ENCODE measurements at regions not wholly inside any gene's neighbourhood (a gene's known extent, or its start where the extent isn't known, plus 50 kb on each side); places are given as distances from the start of the nearest gene placed in this dataset.
"Not testable (repeated sequence)": the region's sequence is repeated elsewhere in the genome, so short reads cannot be mapped to it uniquely, and the experiment has no call there.

DNA sequence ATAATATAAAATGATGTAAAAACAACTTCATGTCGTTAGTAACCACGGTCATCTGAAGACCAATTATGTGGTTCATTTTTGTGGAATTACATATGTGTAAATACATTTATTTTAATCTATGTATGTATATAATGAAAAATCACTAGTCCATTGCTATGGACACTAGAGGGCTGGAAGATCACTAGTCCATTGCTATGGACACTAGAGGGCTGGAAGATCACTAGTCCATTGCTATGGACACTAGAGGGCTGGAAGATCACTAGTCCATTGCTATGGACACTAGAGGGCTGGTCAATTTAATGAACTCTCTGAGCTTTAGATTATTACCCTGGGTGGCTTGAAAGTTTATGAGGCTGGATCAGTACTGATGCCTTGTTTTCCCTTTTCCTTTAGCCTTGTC, 474.5 kb downstream of the CD109 start:
- not testable (repeated sequence) for H2AFZ ChIP-seq (ENCODE audit: low read length); H3K27me3 ChIP-seq (ENCODE audit: insufficient read depth, low read length); H4K20me1 ChIP-seq (ENCODE audit: insufficient read depth, low read length); H3K4me1 ChIP-seq (ENCODE audit: insufficient read depth, low read length); H3K4me3 ChIP-seq (ENCODE audit: insufficient read depth, low read length); H3K4me2 ChIP-seq (ENCODE audit: insufficient read depth, low read length); H3K27ac ChIP-seq (ENCODE audit: low read depth, low read length); H3K79me2 ChIP-seq (ENCODE audit: insufficient read depth, low read length); H3K9me3 ChIP-seq (ENCODE audit: low read depth, low read length); H3K36me3 ChIP-seq (ENCODE audit: insufficient read depth, low read length)
- TF ChIP-seq, protein P1, sequence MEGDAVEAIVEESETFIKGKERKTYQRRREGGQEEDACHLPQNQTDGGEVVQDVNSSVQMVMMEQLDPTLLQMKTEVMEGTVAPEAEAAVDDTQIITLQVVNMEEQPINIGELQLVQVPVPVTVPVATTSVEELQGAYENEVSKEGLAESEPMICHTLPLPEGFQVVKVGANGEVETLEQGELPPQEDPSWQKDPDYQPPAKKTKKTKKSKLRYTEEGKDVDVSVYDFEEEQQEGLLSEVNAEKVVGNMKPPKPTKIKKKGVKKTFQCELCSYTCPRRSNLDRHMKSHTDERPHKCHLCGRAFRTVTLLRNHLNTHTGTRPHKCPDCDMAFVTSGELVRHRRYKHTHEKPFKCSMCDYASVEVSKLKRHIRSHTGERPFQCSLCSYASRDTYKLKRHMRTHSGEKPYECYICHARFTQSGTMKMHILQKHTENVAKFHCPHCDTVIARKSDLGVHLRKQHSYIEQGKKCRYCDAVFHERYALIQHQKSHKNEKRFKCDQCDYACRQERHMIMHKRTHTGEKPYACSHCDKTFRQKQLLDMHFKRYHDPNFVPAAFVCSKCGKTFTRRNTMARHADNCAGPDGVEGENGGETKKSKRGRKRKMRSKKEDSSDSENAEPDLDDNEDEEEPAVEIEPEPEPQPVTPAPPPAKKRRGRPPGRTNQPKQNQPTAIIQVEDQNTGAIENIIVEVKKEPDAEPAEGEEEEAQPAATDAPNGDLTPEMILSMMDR (IDR thresholded peaks at IDR 0.05; ENCODE audit: extremely low read depth, low read depth, low read length) = peak; percentile 46
- DNase-seq (ENCODE audit: insufficient read length, low spot score, missing footprints) = peak; percentile 19

DNA sequence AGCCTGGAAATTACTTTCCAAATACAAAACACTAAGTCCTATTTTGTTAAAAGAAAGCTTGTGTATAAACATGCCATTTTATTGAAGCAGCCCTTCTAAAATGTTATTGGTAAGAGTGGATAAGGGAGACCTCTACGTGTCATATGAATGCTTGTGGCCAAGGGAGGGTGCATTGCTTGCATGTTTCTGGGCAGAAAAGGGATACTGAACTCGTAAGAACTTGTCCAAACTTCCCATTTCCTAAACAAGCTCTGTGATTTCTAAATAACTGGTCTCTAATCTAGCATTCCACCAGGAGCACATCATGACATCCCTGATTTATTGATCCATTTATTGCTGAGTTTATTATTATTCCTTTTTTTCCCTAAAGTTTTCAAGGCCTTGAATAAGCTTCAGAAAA, 474.1 kb downstream of the CD109 start:
- Histone ChIP-seq H4K20me1 (ENCODE audit: insufficient read depth, low read length) (no peaks in the 10 kb centered on the region), H3K27ac (ENCODE audit: low read depth, low read length) (no peak overlapping the region), H3K9me3 (ENCODE audit: low read depth, low read length) (no peaks in the 10 kb centered on the region), H3K4me2 (ENCODE audit: insufficient read depth, low read length) (no peak overlapping the region), H3K79me2 (ENCODE audit: insufficient read depth, low read length) (no peaks in the 10 kb centered on the region), H3K36me3 (ENCODE audit: insufficient read depth, low read length) (no peaks in the 10 kb centered on the region), H3K27me3 (ENCODE audit: insufficient read depth, low read length) (no peaks in the 10 kb centered on the region), H3K4me1 (ENCODE audit: insufficient read depth, low read length) (no peaks in the 10 kb centered on the region), H2AFZ (ENCODE audit: low read length) (no peak overlapping the region), H3K4me3 (ENCODE audit: insufficient read depth, low read length) (no peak overlapping the region)
- TF ChIP-seq, protein P1 (IDR thresholded peaks at IDR 0.05; ENCODE audit: extremely low read depth, low read depth, low read length) = no peak
- peak; percentile 8 for DNase-seq (ENCODE audit: insufficient read length, low spot score, missing footprints)

DNA sequence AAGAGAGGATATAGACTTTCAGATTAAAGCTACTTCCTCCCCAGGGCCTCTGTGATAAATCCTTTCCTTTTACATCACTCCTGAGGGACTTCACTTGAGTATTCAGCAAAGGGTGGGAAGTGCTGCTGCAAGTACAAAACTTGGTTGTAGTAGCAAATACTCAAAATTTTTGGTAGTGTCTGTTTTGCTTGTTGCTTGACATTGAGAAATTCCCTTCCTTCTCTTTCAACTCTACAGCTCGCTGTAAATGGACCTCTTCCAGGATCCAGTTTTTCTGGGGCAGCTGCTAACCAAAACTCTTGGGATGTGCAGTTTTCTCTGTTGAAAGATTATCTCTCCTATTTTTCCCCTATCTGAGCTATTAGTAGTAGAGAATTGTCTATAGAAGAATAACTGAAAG, 472.0 kb downstream of the CD109 start:
- TF ChIP-seq, protein P1 (IDR thresholded peaks at IDR 0.05; ENCODE audit: extremely low read depth, low read depth, low read length) = no peak
- Histone ChIP-seq H3K4me1 (ENCODE audit: insufficient read depth, low read length) (no peaks in the 10 kb centered on the region), H3K79me2 (ENCODE audit: insufficient read depth, low read length) (no peaks in the 10 kb centered on the region), H3K27ac (ENCODE audit: low read depth, low read length) (no peak overlapping the region), H2AFZ (ENCODE audit: low read length) (no peak overlapping the region), H3K4me3 (ENCODE audit: insufficient read depth, low read length) (no peak overlapping the region), H3K36me3 (ENCODE audit: insufficient read depth, low read length) (no peaks in the 10 kb centered on the region), H4K20me1 (ENCODE audit: insufficient read depth, low read length) (no peaks in the 10 kb centered on the region), H3K27me3 (ENCODE audit: insufficient read depth, low read length) (no peaks in the 10 kb centered on the region), H3K9me3 (ENCODE audit: low read depth, low read length) (no peaks in the 10 kb centered on the region), H3K4me2 (ENCODE audit: insufficient read depth, low read length) (no peak overlapping the region)
- DNase-seq (ENCODE audit: insufficient read length, low spot score, missing footprints) = no peak

DNA sequence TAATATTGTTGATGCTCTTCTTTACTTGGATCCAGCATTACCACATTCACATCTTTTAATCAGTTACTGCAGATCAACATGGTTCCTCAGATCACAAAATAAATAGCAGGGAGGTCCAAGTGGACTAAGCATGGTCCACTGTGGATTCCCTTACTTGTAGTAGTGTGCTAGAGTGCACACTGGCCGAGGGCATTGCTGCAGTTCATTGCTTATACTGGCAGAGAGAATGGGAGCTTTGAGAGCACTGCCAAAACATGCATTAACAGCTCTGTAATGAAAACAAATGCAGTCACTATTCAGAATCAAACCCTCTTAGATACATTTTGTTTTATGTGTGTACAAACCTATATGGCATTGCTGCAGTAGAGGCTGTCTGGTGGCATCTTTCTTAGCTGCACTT, 471.5 kb downstream of the CD109 start:
- Histone ChIP-seq H3K36me3 (ENCODE audit: insufficient read depth, low read length) (no peaks in the 10 kb centered on the region), H2AFZ (ENCODE audit: low read length) (no peak overlapping the region), H3K4me2 (ENCODE audit: insufficient read depth, low read length) (no peak overlapping the region), H3K79me2 (ENCODE audit: insufficient read depth, low read length) (no peaks in the 10 kb centered on the region), H3K27ac (ENCODE audit: low read depth, low read length) (no peak overlapping the region), H4K20me1 (ENCODE audit: insufficient read depth, low read length) (no peaks in the 10 kb centered on the region), H3K4me3 (ENCODE audit: insufficient read depth, low read length) (no peak overlapping the region), H3K9me3 (ENCODE audit: low read depth, low read length) (no peaks in the 10 kb centered on the region), H3K4me1 (ENCODE audit: insufficient read depth, low read length) (no peaks in the 10 kb centered on the region), H3K27me3 (ENCODE audit: insufficient read depth, low read length) (no peaks in the 10 kb centered on the region)
- TF ChIP-seq, protein P1 (IDR thresholded peaks at IDR 0.05; ENCODE audit: extremely low read depth, low read depth, low read length) = no peak
- DNase-seq (ENCODE audit: insufficient read length, low spot score, missing footprints) = no peak

All from osteoblast (primary cell).